PC-3 (cell line): ENCODE measurements at regions not wholly inside any gene's neighbourhood (a gene's known extent, or its start where the extent isn't known, plus 50 kb on each side); places are given as distances from the start of the nearest gene placed in this dataset.

Experiments
- ATAC-seq: fragments of 200-7000 bp; cut with Tn5 transposase; 2 replicates; pipeline ENCODE4 v1.9.1; 2020; ENCODE audit warnings: mild to moderate bottlenecking, moderate library complexity
- BruUV-seq: library from RNA; stranded (reverse); fragments of 400-500 nt; replicated peaks from 2 replicates; lab custom pipeline; 2021; lab: Mats Ljungman, UMichigan
- CTCF ChIA-PET: fragments of 300-600 bp; sonication (Branson Sonifier 250); formaldehyde crosslinking; loops from one replicate; lab custom pipeline; 2022; ENCODE audit warnings: antibody characterized with exemption; lab: Charles Lee
- POLR2A ChIA-PET: fragments of 300-600 bp; sonication (Branson Sonifier 250); formaldehyde crosslinking; loops from one replicate; lab custom pipeline; 2022; ENCODE audit warnings: antibody characterized with exemption; ENCODE audit not compliant: unreplicated experiment; lab: Charles Lee
- DNase-seq: peaks from one replicate; pipeline ENCODE4 v3.0.0-alpha.2; 2015
- H2AFZ ChIP-seq: fragments of 300-600 bp; sonication (generic); 2 replicates; pipeline ENCODE4 v1.6.0; 2016; ENCODE audit warnings: antibody characterized with exemption, low read length
- H3F3A ChIP-seq: fragments of 300-600 bp; sonication (generic); one replicate; pipeline ENCODE4 v1.6.0; 2017; ENCODE audit warnings: antibody characterized with exemption, low read length, control low read depth, mild to moderate bottlenecking; ENCODE audit not compliant: unreplicated experiment
- H3K27ac ChIP-seq: fragments of 300-600 bp; sonication (generic); 2 replicates; pipeline ENCODE4 v1.5.1; 2016; ENCODE audit warnings: mild to moderate bottlenecking, low read length
- H3K27me3 ChIP-seq: fragments of 300-600 bp; sonication (generic); 2 replicates; pipeline ENCODE4 v1.6.1; 2016; ENCODE audit warnings: low read length, mixed read lengths
- H3K36me3 ChIP-seq: fragments of 300-600 bp; sonication (generic); 2 replicates; pipeline ENCODE4 v1.6.1; 2016; ENCODE audit warnings: low read depth, mixed run types, low read length, mixed read lengths
- H3K4me1 ChIP-seq: fragments of 300-600 bp; sonication (generic); 2 replicates; pipeline ENCODE4 v1.5.1; 2016; ENCODE audit warnings: low read length; ENCODE audit not compliant: insufficient read depth
- H3K4me2 ChIP-seq: fragments of 300-600 bp; sonication (generic); 2 replicates; pipeline ENCODE4 v1.6.0; 2016; ENCODE audit warnings: low read length
- H3K4me3 ChIP-seq: fragments of 300-600 bp; sonication (generic); 2 replicates; pipeline ENCODE4 v1.5.1; 2016; ENCODE audit warnings: mild to moderate bottlenecking, low read length, mixed read lengths
- H3K79me2 ChIP-seq: fragments of 300-600 bp; sonication (generic); 2 replicates; pipeline ENCODE4 v1.6.1; 2017; ENCODE audit warnings: low read length, mixed read lengths
- H3K9ac ChIP-seq: fragments of 300-600 bp; sonication (generic); 2 replicates; pipeline ENCODE4 v1.6.0; 2016; ENCODE audit warnings: mild to moderate bottlenecking, low read length
- H3K9me2 ChIP-seq: fragments of 300-600 bp; sonication (generic); replicated peaks from 2 replicates; pipeline ENCODE4 v1.6.1; 2016; ENCODE audit warnings: mixed run types, low read length, mixed read lengths
- H3K9me3 ChIP-seq: fragments of 300-600 bp; sonication (generic); 2 replicates; pipeline ENCODE4 v1.6.1; 2016; ENCODE audit warnings: low read length, mixed read lengths
- H4K20me1 ChIP-seq: fragments of 300-600 bp; sonication (generic); 2 replicates; pipeline ENCODE4 v1.6.1; 2016; ENCODE audit warnings: low read length, mixed read lengths
- EZH2 ChIP-seq: fragments of 300-600 bp; sonication (generic); IDR thresholded peaks from one replicate; pipeline ENCODE4 v1.6.1; 2017; ENCODE audit warnings: antibody characterized with exemption, mild to moderate bottlenecking, low read length; ENCODE audit not compliant: unreplicated experiment
- EZH2phosphoT487 ChIP-seq: fragments of 300-600 bp; sonication (generic); IDR thresholded peaks from 2 replicates; pipeline ENCODE4 v1.6.1; 2018; ENCODE audit warnings: mild to moderate bottlenecking, antibody characterized with exemption, low read length, borderline replicate concordance
- intact Hi-C: fragments of 100-400 bp; cut with micrococcal nuclease; formaldehyde crosslinking; loops from 2 replicates; pipeline ENCODE4 v1.9.0; 2023
- TF ChIP-seq, protein P1 (sequence below): fragments of 300-600 bp; sonication (generic); conservative IDR thresholded peaks from 2 replicates; pipeline ENCODE4 v1.5.1; 2017; ENCODE audit warnings: antibody characterized with exemption, low read depth, mild to moderate bottlenecking, low read length

GRCh38 chr5:165913059-165913458 lies 2378.4 kb upstream of the WWC1 start:
- ChIA-PET CTCF (no interaction called here), POLR2A (no interaction called here)
- Histone ChIP-seq H3K27me3 (no peaks in the 10 kb centered on the region), H3K4me1 (no peaks in the 10 kb centered on the region), H3K9me3 (no peaks in the 10 kb centered on the region), H3K36me3 (no peaks in the 10 kb centered on the region), H3K4me3 (no peak overlapping the region), H3K9ac (no peak overlapping the region), H3K4me2 (no peak overlapping the region), H2AFZ (no peak overlapping the region), H3K79me2 (no peaks in the 10 kb centered on the region), H3K9me2 (no peaks in the 10 kb centered on the region), H3F3A (no peaks in the 10 kb centered on the region), H4K20me1 (no peaks in the 10 kb centered on the region), H3K27ac (no peak overlapping the region)
- no peak for ATAC-seq
- TF ChIP-seq, protein P1, sequence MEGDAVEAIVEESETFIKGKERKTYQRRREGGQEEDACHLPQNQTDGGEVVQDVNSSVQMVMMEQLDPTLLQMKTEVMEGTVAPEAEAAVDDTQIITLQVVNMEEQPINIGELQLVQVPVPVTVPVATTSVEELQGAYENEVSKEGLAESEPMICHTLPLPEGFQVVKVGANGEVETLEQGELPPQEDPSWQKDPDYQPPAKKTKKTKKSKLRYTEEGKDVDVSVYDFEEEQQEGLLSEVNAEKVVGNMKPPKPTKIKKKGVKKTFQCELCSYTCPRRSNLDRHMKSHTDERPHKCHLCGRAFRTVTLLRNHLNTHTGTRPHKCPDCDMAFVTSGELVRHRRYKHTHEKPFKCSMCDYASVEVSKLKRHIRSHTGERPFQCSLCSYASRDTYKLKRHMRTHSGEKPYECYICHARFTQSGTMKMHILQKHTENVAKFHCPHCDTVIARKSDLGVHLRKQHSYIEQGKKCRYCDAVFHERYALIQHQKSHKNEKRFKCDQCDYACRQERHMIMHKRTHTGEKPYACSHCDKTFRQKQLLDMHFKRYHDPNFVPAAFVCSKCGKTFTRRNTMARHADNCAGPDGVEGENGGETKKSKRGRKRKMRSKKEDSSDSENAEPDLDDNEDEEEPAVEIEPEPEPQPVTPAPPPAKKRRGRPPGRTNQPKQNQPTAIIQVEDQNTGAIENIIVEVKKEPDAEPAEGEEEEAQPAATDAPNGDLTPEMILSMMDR = no peak
- TF ChIP-seq EZH2phosphoT487 = no peak
- no peak for TF ChIP-seq EZH2
- no TSS peak for BruUV-seq
- no peak for DNase-seq
- intact Hi-C loops = no loop called here

GRCh38 chr5:165914456-165914855 lies 2377.0 kb upstream of the WWC1 start:
- DNase-seq (no peak), ATAC-seq (no peak)
- H3K4me2 ChIP-seq = no peak overlapping the region
- no peaks in the 10 kb centered on the region for H3K9me3 ChIP-seq
- H3K27me3 ChIP-seq = no peaks in the 10 kb centered on the region
- no peaks in the 10 kb centered on the region for H3K4me1 ChIP-seq
- TF ChIP-seq, protein P1 = no peak
- no peak for TF ChIP-seq EZH2phosphoT487
- TF ChIP-seq EZH2 = no peak
- CTCF ChIA-PET = no interaction called here
- H3K4me3 ChIP-seq = no peak overlapping the region
- no TSS peak for BruUV-seq
- no peaks in the 10 kb centered on the region for H3K36me3 ChIP-seq
- no peaks in the 10 kb centered on the region for H3F3A ChIP-seq
- no peaks in the 10 kb centered on the region for H4K20me1 ChIP-seq
- no peak overlapping the region for H2AFZ ChIP-seq
- no peak overlapping the region for H3K27ac ChIP-seq
- POLR2A ChIA-PET = no interaction called here
- H3K9me2 ChIP-seq = no peaks in the 10 kb centered on the region
- intact Hi-C loops = no loop called here
- H3K9ac ChIP-seq = no peak overlapping the region
- H3K79me2 ChIP-seq = no peaks in the 10 kb centered on the region

- H3K36me3 ChIP-seq = no peaks in the 10 kb centered on the region
- ATAC-seq (no peak), DNase-seq (no peak)
- POLR2A ChIA-PET = no interaction called here
- no peak overlapping the region for H3K27ac ChIP-seq
- no peak overlapping the region for H2AFZ ChIP-seq
- H3K27me3 ChIP-seq = no peaks in the 10 kb centered on the region
- H3F3A ChIP-seq = no peaks in the 10 kb centered on the region
- no peak overlapping the region for H3K4me2 ChIP-seq
- no peak for TF ChIP-seq EZH2phosphoT487
- intact Hi-C loops = no loop called here
- H3K4me3 ChIP-seq = no peak overlapping the region
- H3K79me2 ChIP-seq = no peaks in the 10 kb centered on the region
- no peak overlapping the region for H3K9ac ChIP-seq
- no peaks in the 10 kb centered on the region for H4K20me1 ChIP-seq
- no peaks in the 10 kb centered on the region for H3K9me2 ChIP-seq
- no TSS peak for BruUV-seq
- CTCF ChIA-PET = no interaction called here
- H3K9me3 ChIP-seq = no peaks in the 10 kb centered on the region
- H3K4me1 ChIP-seq = no peaks in the 10 kb centered on the region
Measured at GRCh38 chr5:165919196-165919595, 2372.2 kb upstream of the WWC1 start.
